HG02798 (cell line): ENCODE measurements at regions not wholly inside any gene's neighbourhood (a gene's known extent, or its start where the extent isn't known, plus 50 kb on each side); places are given as distances from the start of the nearest gene placed in this dataset.

Experiments used
- ATAC-seq: cut with Tn5 transposase; IDR thresholded peaks from one replicate; pipeline ENCODE4 v1.9.1; 2021; ENCODE audit warnings: mild to moderate bottlenecking; ENCODE audit not compliant: unreplicated experiment, poor library complexity

DNA sequence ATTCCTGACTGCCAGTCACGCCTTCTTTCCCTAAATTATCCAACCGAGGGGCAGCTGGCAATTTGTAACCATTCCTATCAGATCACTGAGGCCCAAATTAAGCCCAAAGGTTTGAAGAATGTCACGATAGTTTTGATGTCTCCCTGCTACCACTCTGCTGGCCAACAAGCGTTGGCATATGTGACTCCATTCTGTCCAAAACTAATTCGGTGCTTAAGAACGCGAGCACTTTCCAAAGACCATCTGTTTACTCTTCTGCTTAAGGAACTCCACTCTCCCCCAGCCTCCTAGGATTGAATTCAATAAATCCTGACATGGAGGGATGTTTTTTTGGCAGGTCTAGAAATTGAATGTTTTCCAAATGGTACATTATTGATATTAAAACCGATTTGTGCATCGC is 131.5 kb upstream of the CTBP2 start:
- ATAC-seq = no peak

- no peak for ATAC-seq
Measured at GRCh38 chr10:125289461-125289860, 129.1 kb upstream of the CTBP2 start.

GRCh38 chr10:125284875-125285597 is 124.7 kb upstream of the CTBP2 start:
- ATAC-seq = no peak

DNA sequence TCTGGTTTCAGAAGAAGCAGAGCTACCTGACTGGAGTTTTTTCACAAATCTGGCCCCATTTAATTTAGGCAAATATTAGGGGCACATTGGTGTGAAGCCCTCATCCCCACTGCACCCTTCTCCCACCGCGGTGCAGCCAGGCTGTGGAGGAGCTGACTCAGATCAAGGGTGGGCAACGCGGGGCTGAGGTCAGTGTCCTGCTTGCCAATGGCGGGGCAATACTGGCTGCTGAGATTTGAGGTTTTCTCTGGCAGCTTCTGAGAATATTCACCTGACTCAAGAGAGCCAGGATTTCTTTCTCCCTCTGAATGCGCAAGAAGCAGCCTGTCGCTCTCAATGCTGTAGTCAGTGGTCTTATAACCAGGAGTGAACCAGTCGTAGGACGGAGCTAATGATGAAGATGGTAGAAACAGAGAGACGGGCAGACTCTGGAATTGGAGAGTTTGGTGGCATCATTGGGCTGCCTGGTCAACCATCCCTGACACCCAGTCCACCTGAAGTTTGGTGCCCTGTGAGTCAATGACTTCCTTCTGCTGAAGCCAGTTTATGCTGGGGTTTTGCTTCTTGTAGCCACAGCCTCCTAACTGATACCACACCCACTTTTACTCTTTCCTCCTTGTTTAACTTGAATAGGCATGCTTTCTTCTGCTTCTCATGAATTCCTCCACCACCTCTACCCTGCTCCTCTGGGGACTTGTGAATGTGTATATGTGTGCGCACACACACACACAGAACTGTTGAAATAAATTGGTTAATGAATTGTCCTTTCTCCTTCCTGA is 123.7 kb upstream of the CTBP2 start:
- ATAC-seq = no peak

- ATAC-seq = no peak
Measured at GRCh38 chr10:125283191-125283835, 123.0 kb upstream of the CTBP2 start.

- ATAC-seq = no peak
Measured at GRCh38 chr10:125281091-125281490, 120.7 kb upstream of the CTBP2 start.

DNA sequence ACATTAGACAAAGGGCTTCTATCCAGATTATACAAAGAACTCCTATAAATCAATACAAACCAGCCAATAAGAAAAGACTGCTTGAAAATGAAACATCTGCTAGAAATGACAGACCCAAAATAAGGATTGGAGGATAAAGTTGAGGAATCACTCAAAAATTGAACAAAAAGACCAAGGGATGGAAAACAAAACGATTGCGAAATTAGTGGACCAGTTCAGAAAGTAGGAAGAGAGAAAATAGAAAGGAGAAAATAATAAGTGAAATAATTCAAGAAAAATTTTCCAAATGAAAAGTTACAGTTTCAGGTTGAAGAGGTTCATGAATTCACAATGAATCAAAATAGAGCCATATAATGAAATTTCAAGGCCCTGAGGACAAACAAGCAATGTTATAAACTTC is 115.8 kb upstream of the CTBP2 start:
- no peak for ATAC-seq

- no peak for ATAC-seq
Measured at GRCh38 chr10:125274961-125275360, 114.6 kb upstream of the CTBP2 start.

DNA sequence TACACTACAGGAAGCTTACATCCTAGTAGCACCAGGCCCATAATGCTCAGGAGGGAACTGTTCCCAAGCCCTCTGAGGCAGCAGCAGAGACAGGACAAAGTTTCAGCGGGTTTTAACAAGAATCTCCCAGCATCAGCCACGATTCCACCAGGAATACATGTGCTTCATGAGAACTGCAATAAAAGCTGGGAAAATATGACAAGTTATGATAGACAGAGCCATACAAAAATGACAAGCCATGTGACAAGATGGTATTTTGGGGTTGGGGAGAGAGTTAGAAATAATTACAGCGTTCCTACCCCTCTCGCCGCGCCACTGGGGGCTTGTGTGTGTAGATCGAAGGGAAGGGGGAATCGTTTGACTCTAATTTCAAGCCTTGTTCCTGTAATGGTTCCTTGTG is 112.7 kb upstream of the CTBP2 start:
- no peak for ATAC-seq

GRCh38 chr10:125269716-125270115 is 109.4 kb upstream of the CTBP2 start:
- no peak for ATAC-seq

- no peak for ATAC-seq
Measured at GRCh38 chr10:125266966-125267365, 106.6 kb upstream of the CTBP2 start.

- no peak for ATAC-seq
Measured at GRCh38 chr10:125266541-125266940, 106.2 kb upstream of the CTBP2 start.

DNA sequence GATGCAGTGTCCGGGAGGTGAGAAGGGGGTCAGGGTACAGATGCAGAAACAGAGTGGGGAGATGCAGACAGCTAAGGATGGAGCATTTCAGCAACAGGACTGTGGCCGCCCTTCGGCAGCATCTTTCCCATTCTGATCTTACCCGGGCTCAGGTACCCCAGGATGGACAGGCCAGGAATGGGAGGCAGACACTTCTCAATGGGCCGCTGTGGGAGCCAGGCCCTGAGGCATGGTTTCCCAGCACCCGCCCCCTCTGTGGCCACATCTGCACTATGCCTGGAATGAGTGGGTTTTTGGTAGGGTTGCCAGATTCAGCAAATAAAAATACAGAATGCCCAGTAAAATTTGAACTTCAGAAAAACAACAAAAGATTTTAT is 105.2 kb upstream of the CTBP2 start:
- no peak for ATAC-seq

DNA sequence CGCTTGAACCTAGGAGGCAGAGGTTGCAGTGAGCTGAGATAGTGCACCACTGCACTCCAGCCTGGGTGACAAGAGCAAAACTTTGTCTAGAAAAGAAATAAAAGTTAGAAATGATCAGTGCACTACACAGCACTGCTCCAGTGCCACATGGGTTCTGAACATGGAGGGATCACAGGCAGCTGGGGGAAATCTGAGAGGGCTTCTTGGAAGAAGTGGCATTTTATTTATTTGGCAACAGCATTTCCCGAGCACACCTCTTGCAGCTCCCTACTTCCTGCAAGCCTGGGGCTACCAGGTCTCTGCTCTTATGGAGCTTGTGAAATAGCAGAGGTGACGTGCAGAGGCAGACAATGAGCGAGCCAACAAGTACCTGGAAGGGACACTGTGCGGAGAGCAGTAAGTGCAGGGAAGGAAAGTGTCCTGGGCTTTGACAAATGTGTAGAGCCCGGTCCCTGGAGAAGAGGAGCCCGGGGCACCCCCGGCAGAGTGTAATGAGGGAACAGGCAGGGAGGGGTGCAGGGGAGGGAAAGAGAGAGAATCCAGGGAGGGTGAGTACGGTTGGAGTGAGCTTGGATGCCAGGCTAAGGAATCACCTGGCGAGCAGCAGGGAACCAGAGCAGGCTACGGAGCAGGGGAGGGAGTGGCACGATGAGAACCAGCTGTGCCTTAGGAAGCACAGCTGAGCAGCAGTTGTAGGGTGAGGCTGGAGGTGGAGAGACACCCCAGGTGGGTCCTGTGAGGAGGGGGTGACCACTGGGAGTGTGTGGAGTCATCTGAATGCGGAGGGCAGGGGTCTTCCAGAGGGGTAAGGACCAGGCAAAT is 104.6 kb upstream of the CTBP2 start:
- no peak for ATAC-seq

DNA sequence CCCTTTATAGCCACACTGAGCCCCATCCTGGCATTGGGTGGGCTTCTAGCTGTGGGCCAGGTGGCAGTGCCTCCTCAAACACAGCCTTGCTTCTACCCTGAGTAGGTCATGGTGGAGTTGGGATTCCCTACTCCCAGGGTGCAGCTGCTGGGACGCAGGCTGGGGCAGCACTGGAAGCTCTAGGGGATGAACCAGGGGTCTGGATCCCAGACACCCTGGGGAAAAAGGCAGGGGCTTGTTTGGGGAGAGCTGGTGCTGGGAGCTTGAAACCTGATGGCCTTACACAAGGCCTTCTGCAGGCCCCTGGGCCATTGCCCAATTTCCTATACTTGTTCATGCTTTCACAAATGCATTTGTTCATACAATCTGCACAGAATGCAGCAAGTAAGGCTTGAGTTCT is 103.7 kb upstream of the CTBP2 start:
- ATAC-seq = no peak

DNA sequence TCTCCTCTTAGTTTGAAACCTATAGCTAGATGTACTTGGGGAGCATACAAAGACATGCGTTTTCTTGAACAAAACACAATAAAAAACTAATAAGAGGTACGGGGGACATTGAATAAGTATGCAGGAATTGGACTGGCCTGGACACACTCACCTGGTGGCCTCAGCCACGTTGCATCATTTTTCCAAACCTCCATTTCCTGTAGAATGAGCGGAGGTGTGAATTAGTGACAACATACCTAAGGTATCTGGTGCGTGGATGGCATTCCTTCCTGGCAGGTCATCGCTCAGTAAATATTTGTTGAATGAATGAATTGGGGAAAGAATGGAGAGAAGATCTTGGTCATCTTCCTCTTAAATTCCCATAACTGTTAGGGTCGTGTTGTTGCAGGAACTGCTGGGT is 103.2 kb upstream of the CTBP2 start:
- no peak for ATAC-seq

GRCh38 chr10:125262920-125263319 is 102.6 kb upstream of the CTBP2 start:
- ATAC-seq = no peak

GRCh38 chr10:125262409-125262808 is 102.0 kb upstream of the CTBP2 start:
- no peak for ATAC-seq

GRCh38 chr10:125261491-125262186 is 101.3 kb upstream of the CTBP2 start:
- ATAC-seq = no peak

DNA sequence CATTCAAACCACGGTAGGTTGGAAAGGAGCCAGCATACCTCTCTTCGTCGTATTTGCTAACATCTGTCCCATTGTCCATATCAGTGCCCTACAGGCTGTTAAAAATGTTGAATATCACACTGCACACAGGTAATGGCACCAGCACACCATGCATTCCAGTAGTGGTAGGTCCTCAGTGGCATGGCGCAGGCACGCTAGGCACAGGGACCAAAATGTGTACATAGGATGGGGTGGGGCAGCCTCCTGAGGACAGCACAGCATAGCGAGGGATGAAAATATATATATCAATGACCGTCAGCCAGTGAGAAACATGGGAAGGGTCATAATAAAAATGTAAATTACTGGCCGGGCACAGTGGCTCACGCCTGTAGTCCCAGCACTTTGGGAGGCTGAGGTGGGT is 99.9 kb upstream of the CTBP2 start:
- ATAC-seq = no peak
